ENCODE measurements at regions not wholly inside any gene's neighbourhood (a gene's known extent, or its start where the extent isn't known, plus 50 kb on each side); places are given as distances from the start of the nearest gene placed in this dataset.

- Histone ChIP-seq H3K27me3 (replicated peaks) (no peaks in the 10 kb centered on the region), H3K4me3 (ENCODE audit: low read depth, low read length) (no peak overlapping the region), H3K36me3 (replicated peaks) (no peaks in the 10 kb centered on the region), H3K27ac (no peak overlapping the region)
- no peak for DNase-seq
- TF ChIP-seq, protein P1, sequence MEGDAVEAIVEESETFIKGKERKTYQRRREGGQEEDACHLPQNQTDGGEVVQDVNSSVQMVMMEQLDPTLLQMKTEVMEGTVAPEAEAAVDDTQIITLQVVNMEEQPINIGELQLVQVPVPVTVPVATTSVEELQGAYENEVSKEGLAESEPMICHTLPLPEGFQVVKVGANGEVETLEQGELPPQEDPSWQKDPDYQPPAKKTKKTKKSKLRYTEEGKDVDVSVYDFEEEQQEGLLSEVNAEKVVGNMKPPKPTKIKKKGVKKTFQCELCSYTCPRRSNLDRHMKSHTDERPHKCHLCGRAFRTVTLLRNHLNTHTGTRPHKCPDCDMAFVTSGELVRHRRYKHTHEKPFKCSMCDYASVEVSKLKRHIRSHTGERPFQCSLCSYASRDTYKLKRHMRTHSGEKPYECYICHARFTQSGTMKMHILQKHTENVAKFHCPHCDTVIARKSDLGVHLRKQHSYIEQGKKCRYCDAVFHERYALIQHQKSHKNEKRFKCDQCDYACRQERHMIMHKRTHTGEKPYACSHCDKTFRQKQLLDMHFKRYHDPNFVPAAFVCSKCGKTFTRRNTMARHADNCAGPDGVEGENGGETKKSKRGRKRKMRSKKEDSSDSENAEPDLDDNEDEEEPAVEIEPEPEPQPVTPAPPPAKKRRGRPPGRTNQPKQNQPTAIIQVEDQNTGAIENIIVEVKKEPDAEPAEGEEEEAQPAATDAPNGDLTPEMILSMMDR (IDR thresholded peaks at IDR 0.05; ENCODE audit: low read depth, low read length, missing control alignments): no peak
- in situ Hi-C loops (cut with HindIII; ENCODE audit: low pct_ligation_motif_present, low sequenced_read_pairs): no loop called here
These were observed 323.7 kb downstream of the SLC4A3 start for GRCh38 chr2:219951099-219951498.

GRCh38 chr2:219954331-219954730 lies 326.9 kb downstream of the SLC4A3 start:
- Histone ChIP-seq H3K36me3 (replicated peaks) (no peaks in the 10 kb centered on the region), H3K27me3 (replicated peaks) (no peaks in the 10 kb centered on the region), H3K4me3 (ENCODE audit: low read depth, low read length) (no peak overlapping the region), H3K27ac (no peak overlapping the region)
- DNase-seq: no peak
- TF ChIP-seq, protein P1 (IDR thresholded peaks at IDR 0.05; ENCODE audit: low read depth, low read length, missing control alignments): no peak
- in situ Hi-C loops (cut with HindIII; ENCODE audit: low pct_ligation_motif_present, low sequenced_read_pairs): no loop called here

- Histone ChIP-seq H3K4me3 (ENCODE audit: low read depth, low read length) (no peak overlapping the region), H3K27ac (no peak overlapping the region), H3K36me3 (replicated peaks) (no peaks in the 10 kb centered on the region), H3K27me3 (replicated peaks) (no peaks in the 10 kb centered on the region)
- DNase-seq: no peak
- in situ Hi-C loops (cut with HindIII; ENCODE audit: low pct_ligation_motif_present, low sequenced_read_pairs): no loop called here
- TF ChIP-seq, protein P1 (IDR thresholded peaks at IDR 0.05; ENCODE audit: low read depth, low read length, missing control alignments): no peak
These were observed 330.4 kb downstream of the SLC4A3 start for GRCh38 chr2:219957820-219958219.

DNA sequence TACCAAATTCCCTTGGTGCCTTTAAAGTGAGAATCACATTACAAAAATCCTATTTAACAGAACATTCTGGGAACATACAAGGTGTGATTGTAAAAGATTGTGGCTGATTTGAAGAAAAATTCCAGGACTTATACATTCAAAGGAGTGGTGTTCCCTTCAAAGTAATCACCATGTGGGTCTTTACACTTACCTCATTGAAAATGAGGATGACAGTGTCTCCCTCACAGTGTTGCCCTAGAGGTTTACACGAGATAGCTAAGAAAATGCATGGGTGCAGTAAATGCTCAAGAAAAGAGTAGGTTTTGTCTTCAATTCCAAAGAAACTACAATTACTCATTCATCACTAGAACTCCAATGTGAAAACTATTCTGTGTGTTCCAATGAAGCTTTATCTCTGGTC lies 331.5 kb downstream of the SLC4A3 start:
- no peak for DNase-seq

DNA sequence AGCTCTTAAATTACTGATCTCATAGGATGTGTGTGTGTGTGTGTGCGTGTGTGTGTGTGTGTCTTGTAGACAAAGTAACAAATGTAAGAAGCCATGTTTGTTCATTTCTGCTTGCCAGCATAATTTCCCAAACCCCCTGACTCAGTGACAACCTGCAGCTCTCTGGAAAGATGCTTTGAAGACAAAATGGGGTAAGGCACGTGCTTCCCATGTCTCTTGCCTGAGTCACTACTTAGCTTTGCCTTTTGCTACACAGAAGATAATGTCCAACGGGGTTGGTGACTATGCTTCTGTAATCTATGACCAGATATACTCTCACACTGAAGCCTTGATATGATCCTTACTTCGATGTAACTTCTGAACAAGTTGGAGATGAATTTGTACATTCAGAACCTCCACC lies 332.0 kb downstream of the SLC4A3 start:
- in situ Hi-C loops (cut with HindIII; ENCODE audit: low pct_ligation_motif_present, low sequenced_read_pairs): no loop called here
- TF ChIP-seq, protein P1 (IDR thresholded peaks at IDR 0.05; ENCODE audit: low read depth, low read length, missing control alignments): no peak
- Histone ChIP-seq H3K36me3 (replicated peaks) (no peaks in the 10 kb centered on the region), H3K27me3 (replicated peaks) (no peaks in the 10 kb centered on the region), H3K4me3 (ENCODE audit: low read depth, low read length) (no peak overlapping the region), H3K27ac (no peak overlapping the region)
- DNase-seq: peak; percentile 11

More for the DNA sequence above, 331.5 kb downstream of the SLC4A3 start:
- H3K36me3 ChIP-seq (replicated peaks): no peaks in the 10 kb centered on the region
- TF ChIP-seq, protein P1 (IDR thresholded peaks at IDR 0.05; ENCODE audit: low read depth, low read length, missing control alignments): no peak
- H3K4me3 ChIP-seq (ENCODE audit: low read depth, low read length): no peak overlapping the region
- no peaks in the 10 kb centered on the region for H3K27me3 ChIP-seq (replicated peaks)
- in situ Hi-C loops (cut with HindIII; ENCODE audit: low pct_ligation_motif_present, low sequenced_read_pairs): no loop called here
- no peak overlapping the region for H3K27ac ChIP-seq

DNA sequence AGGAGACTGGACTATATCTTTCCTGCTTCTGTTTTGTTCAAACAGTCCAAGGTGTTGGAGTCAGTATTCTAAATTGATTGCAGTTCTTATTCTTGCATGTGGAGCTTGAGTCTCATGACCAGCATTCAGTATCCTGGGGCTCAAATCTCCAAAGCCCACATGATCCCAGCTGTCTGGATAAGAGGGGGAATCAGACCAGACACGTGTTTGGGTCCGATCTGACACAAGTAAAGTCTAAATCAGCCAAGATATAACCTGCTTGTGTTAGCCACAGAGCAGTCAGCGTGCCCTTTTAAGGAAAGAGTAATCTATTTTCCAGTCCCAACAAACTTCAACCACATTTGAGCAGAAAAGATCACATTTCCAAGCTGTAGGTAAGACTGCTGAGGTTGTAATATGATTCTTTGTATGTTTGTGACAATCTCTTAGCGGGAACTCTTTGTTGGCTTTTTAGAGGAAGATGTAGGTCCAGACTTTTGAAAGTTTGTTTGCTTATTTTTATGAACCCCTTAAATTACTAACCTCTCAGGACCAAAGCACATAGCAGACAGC lies 334.6 kb downstream of the SLC4A3 start:
- Histone ChIP-seq H3K4me3 (ENCODE audit: low read depth, low read length) (no peak overlapping the region), H3K36me3 (replicated peaks) (no peaks in the 10 kb centered on the region), H3K27me3 (replicated peaks) (no peaks in the 10 kb centered on the region), H3K27ac (no peak overlapping the region)
- no peak for DNase-seq
- in situ Hi-C loops (cut with HindIII; ENCODE audit: low pct_ligation_motif_present, low sequenced_read_pairs): no loop called here
- TF ChIP-seq, protein P1 (IDR thresholded peaks at IDR 0.05; ENCODE audit: low read depth, low read length, missing control alignments): no peak
